NOMO-1 treated with dmso at 0.1 percent for 144 hours (cell line): ENCODE measurements at regions not wholly inside any gene's neighbourhood (a gene's known extent, or its start where the extent isn't known, plus 50 kb on each side); places are given as distances from the start of the nearest gene placed in this dataset.

ENCODE experiments used
- DNase-seq: peaks from one replicate; lab custom pipeline; 2025; ENCODE audit not compliant: unreplicated experiment; lab: John Stamatoyannopoulos, UW

DNA sequence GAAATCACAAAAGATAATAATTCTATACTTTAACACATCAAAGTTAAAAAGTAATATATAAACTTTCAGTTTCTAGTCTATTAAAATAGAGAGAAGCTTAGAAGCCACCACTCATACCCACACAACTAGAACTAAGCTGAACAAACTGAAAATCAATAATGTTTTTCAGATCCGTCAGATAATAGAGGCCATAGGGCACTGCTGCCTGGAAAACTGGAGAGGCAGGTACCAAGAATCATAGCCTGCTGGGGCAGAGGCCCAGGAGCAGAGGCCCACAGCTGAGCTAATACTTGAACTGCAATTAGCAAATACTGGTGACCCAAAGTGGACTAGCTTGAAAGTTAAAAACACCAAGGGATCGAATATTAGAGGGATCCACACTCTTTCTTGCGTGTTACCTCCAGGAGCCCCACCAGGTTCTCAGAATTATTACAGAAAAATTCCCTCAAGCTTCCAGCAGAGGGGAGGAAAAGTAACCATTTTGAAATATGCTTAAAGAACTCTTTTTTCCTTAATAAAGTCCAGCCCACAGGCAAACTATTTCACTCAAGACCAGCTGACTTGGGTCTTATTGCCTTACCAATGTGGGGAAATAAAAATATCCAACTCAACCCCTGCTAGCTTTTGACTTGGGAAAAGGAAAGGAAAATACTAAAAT, 774.1 kb upstream of the IGFBP3 start:
- no peak for DNase-seq

DNA sequence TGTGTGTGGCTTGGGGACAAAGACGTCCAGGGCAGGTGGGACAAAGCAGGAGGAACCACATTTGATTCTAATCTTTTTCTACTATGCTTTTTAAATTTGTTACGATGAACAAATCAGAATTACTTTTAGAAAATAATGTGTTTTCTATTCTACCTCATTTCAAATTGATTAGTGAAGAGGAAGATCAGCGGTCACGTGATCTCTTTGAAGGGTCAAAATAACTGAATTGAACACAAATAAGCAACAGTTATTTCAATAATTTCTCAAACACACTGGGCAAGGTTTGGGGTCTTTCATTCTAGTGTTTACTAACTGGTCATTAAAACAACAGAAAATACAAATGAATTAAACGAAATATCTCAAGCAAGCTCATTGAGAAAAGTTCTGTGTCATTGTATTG, 773.0 kb upstream of the IGFBP3 start:
- DNase-seq: no peak

DNA sequence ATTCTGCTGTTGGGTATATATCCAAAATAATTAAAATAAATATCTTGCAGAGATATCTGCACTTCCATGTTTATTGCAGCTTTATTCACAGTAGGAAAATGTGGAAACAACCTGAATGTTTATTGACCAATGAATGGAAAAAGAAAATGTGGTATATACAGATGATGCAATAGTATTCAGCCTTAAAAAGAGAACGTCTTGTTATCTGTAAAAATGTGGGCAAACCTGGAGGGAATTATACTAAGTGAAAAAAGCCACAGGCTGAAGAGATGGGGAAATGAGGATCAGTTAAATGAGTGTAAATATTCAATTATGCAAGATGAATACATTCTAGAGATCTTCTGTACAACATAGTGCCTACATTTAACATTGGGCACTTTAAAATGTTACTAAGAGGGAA, 766.1 kb upstream of the IGFBP3 start:
- no peak for DNase-seq

DNA sequence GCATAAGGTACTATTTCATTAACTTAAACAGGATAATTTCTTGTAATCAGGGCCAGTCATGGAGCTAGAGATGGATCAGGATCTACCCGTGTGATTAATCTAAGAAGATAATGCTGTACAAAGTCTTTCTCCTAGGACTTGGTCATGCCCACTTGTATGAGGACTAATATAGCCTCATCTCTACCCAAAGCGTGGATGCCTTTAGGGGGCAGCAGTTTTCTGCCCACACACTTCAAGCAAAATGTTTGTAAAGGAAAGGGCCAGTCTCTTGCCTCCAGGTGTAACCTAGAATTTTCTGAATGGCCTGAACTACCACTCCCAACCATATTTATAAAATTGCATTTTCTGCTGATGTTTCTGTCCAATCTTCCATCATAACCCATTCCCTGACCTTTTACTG, 764.0 kb upstream of the IGFBP3 start:
- DNase-seq: no peak

DNA sequence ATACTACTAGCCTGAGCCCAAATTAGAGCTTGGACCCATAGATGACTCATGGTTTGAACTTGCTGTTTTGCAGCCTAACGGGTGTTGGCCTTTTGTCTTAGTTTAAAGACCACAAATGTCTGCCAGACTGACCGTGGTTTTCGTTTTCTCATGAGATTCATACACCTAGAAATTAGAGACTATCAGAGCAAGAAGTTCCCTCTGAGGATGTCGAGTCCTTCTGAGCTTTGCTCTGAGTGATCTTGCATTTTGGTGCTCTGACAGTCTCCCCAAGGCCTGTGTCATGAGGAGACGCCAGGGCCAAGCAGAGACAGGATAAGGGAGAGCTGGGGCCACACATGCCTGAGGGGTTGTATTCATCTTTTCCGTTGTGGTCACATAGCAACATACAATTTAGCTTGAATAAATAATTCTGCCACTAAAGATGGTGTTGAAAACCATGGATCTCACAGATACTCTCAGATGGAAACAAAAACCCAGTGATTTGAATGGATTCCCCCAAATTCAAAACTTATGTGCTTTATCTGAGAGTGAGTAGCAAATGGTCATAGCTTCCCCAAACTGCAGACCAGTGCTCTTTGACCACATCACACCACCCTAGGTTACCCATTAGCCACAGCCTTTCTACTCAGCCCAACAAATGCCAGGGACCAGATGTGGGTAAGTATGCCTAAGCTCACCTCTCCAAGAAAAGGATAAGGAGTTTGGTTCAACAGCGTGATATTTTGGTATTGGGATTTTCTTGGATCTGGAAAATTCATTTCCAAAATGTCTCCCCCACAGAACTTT, 762.0 kb upstream of the IGFBP3 start:
- no peak for DNase-seq

DNA sequence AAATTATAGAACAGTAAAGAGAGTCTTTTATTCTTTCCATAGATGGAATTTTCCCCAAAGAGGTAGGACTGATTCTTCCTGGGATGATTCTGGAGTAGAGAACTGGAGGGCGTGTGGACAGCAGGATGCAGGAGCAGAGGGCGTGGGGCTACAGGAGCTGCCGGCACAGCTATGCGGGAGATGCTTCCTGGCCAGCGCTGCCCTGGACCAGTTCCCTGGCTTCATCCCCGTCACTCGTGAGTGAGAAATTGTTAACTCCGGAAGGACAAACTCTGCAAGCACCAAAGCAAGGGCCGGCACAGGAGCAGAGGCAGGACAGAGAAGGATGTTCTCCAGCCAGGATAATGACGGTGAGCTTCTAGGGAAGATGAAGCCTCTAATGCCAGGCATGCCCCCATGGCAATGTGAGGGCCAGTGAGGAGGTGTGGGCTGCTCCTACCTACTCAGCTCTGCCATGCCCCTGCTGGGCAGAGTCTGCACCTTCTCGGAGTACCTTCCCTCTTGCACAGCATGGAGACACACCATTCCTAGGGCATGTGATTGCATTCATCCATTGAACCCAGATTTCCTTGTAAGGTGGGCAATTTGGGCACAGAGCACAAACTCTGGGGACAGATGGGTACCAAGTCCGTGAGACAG, 760.9 kb upstream of the IGFBP3 start:
- DNase-seq: no peak

DNA sequence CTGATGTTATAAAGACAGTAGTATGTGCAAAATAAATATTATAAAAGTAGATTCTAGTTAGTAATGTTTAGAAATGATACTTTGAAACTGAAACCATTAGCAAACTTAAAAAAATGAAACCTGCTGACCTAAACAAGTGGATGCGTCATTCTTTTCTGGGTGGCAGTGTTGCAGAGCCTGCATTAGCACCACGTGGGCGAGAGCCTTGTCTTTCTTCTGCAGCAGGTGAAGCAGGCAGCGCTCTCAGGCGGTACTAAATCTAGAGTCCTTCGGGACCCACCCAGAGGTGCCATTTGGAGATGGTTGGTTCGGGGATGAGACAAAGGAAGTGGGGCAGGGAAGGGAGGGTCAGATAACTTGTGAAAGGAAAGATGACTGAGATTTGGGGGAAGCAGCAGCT, 759.1 kb upstream of the IGFBP3 start:
- DNase-seq: no peak

DNA sequence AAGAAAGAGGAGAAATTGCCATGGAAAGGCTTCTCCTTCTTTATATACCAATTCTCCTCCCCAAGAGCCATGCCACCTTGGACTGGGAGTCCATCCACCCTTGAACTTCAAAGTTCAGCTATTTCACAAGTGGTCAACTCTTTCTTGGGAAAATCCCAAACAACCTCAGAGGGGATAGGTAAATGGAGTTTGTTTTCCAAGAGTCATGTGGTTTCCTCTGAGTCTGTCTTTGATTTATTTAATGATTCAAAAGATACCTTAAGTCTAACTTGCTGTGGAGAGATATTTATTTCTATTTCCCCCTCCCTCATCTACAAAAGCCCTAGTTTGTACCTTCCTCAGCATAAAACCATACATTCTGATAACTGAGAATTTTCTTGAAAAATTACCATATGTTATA, 758.6 kb upstream of the IGFBP3 start:
- no peak for DNase-seq

DNA sequence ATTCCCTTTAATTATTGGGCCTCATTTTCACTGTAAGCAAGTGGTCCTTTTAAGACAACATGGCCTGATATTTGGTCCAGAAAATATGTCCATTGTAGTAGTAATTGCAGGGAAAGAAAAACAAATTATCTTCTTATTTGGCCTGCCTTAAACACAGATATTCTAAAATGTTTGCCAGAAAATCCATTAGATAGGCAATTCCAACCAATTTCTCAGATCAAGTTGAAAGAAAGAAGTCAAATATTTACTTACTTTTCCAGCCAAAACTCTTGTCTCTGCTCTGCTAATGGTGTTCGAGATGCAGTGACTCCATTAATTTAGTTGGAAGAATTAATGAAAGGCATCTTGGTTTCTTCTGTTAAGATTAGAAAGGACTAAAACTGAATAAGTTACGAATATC, 757.3 kb upstream of the IGFBP3 start:
- no peak for DNase-seq

DNA sequence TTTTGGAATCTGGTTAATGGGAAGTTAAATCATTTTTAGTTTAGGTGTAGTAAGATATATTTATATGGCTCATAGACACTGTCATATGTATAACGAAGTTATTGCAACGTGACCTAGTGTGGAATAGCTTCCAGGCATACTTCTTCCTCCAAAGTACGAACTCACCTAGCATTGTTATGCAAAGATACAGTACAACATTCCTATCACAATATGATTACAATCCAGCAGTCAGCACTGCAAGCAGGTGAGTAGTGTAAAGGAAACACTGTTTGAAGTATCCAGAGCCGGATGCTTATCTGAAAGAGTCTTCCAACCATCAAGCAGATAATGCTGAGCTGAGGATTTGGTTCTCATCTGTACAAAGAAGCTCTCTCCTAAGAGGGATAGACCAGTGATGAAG, 754.4 kb upstream of the IGFBP3 start:
- DNase-seq: no peak

DNA sequence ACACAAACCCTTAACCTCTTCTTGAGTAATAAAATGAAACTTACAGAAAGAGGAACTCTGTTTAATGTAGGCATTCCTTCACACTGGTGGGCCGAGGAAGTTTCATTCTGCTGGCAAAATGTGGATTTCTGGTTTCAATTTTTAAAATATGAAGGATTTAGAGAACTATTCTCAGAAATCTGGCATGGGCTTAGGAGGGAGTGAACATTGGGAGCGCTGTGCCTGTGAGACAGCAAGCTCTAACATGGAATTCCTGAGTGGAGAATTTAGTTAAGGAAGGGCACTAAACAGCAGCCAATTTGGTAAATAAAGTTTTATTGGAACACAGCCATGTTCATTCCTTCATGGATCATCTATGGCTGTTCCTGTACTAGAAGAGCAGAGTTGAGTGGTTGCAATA, 751.8 kb upstream of the IGFBP3 start:
- DNase-seq: no peak

DNA sequence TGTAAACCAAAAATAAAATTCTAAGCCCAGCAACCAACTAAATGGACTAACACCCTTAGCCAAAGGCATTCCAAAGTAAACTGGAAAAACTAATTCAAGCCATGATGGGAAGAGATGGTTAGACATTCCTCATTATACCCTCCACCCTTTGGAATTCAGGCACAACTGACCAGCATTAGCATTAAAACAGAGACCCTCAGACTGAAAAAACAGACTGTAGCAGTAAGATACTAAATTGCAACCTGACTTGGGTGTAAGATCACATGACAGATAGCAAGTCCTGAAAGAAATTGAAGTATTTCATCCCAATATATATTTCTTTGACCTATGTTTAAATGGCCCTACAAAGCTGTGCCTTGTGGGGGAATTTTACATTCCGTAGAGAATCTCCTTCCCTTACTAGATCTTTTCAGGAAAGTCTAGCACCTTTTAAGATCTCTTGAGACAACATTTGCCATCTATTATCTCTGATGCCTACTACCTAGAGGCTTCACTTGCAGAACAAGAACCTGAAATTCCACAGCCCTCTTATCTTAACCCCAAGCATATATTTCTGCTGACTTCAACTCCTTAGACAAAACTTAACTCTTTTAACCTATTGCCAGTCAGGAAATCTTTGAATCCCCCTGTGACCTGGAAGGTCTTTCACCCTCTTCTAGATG, 750.2 kb upstream of the IGFBP3 start:
- no peak for DNase-seq

DNA sequence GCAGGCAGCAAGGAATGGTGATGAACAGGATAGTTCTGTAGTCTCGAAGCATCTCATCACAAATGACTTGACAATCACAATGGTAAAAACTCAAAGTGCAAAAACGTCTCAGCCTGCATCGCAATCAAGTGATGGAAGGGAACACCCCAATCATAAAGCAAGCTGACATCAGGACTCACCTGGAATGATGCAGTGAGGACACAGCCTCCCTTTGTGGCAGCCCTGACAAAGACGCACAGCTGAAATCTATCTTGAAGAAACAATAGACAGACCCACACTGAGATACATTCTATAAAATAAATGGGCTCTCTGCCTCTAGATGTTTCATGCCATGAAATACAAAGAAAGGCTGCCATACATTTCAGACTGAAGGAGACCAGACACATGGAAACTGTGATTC, 748.0 kb upstream of the IGFBP3 start:
- DNase-seq: no peak

DNA sequence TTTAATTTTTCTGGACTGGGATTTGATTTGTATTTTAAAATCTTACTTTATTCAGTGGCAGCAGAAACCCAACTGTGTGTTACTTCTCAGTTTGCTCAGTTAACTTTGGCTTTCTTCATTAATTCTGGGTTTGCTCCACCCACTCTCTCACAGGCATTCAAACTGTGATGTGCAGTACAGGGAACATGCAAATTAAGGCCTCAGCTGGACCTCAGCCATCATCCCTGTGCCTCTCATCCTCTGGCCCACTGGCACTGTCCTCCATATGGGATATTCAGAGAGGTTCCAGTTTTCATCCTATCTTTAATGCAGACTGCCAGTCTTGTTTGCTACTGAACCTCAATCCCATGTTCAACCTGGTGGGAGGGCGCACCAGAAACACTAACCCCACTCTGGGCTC, 743.4 kb upstream of the IGFBP3 start:
- no peak for DNase-seq

DNA sequence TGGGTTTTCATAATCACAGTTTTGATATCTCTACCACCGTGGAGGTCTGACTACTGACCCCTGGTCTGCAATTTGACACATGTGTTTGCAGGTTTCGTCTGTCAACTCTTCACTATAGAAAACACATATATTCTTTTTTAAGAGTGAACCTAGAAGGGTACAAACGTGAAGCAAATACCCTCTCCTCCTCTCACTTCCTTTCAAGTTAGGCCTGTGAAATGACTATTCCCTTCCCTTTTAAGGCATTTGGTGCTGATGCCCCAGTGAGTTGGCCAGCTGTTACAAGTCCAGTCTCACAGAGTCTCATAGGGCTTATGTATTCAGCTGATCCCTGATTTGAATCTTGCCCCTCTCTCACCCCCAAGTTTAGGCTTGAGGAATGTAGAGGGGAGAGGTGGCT, 742.0 kb upstream of the IGFBP3 start:
- DNase-seq: no peak

DNA sequence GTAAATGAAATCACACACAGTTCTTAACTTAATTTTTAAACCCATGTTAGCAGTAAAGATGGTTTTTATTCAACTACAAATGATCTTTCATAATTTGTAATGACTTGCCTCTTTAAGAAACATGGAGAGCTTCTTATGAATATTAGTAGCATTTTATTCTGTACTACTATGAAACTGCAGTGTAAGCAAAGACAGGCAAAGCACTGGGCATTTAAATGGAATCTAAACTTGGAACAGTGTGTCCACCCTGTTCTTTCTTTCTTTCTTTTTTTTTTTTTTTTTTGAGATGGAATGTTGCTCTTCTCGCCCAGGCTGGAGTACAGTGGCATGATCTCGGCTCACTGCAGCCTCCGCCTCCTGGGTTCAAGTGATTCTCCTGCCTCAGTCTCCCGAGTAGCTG, 740.4 kb upstream of the IGFBP3 start:
- no peak for DNase-seq

DNA sequence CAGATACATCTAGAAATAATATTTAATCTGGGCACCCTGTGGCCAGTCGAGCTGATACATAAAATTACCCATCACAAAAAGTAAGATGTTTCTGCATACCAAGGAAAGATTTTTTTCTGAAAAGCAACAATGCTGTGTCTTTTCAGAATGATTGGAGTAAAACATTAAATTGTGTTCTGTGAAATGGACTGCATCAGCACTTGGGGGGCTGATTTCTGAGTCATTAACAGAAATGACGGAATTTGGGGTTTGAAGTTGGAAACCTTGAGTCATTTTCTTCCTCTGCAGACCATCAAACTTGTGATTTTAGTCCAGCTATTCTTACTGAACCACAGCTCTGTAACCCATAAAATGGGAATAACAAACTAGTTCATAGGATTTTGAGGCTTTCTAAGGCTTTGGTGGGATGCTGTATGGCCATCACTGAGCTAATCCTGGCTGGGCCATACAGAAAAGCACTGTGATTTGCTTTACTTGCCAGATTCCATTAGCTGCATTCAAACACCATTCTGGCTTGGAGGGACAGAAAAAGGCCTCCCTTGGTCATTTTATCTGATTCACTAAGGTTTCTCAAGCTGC, 739.4 kb upstream of the IGFBP3 start:
- DNase-seq: no peak

DNA sequence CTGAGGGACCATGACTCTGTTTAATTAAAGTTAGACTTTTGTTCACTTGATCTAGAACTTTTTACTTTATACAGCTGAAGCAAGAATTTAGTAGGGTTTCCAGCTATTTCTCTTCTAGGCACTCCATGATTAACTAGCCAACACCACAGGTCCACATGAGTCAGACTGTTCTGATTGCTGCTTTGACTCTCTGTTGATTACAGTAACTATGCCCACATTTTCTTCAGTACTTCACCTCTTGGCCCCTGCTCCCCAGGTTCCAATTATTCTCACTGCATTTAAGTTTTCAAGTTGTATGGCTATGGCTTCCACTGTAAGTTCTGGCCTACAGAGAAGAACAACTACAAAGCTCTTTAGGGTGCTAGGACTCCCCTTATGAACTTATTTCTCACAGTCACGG, 737.2 kb upstream of the IGFBP3 start:
- no peak for DNase-seq

DNA sequence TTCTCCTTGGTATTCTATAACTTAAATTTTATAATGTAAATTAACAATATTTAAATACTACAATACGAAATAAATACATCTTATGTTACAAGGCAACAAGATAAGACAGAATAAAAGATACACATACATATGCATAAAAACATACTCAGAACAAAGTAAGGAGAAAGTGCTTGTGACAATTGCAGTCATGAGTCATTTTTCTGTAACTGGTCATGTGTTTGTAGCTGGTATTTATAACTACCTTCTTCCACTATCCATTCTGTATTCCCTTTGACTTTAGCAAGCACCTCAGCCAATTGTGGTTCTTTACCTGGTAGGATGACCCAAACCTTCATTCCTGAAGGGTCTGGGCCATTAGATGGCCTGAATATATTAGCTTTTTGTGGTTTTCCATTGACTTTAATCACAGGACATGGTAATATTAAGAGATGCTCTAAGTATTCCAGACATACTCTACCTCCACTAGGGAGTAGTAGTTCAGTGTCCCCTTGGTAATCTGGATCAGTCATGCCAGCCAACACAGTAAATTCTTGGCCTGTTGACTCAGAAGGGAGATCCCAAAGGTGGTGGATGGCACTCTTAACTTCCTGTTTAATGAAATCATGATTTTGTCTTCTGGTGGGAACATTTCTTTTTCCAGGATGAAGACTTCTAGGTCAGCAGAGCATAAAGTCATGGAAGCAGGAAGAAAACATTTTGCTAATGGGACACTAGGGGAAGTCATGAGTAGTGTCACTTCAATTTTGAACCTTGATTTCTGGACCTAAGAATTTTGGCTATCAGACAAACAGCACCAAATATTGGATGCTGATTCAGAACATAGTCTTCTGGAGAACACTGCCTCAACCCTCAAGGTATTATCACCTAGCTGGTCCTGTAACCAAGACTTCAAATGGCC, 733.7 kb upstream of the IGFBP3 start:
- DNase-seq: no peak

DNA sequence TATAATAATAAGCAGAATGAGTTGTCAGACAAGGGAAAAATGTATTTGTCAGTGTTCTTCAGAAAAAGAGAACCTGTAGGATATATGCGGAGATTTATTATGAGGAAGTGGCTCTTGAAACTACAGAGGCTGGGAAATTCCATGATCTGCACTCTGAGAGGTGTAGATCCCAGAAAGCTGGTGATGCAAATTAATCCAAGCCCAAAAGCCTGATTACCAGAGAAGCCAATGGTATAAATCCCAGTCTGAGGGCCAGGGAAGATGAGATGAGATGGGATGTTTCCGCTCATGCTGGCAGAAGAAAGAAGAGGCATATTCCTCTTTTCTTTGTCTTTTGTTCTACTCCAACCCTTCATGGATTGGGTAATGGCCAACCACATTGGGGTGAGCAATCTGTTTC, 732.8 kb upstream of the IGFBP3 start:
- DNase-seq: no peak

DNA sequence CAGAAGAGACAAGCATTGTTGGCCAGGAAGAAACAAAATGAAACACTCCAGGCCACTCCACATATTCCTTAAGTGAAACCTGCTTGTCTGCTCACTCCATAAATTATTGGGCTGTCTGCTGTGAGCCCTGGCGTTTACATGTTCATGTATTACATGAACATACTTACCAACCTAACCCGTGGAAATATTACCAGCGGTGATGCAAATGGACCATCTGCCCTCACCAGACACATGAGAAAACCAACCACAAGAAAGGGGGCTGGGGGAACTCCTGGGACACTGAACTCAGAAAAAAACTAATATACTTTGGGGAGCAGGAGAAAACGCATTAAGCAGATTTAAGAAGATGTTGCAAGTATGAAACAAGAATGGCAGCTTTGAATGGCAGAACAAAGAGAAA, 731.2 kb upstream of the IGFBP3 start:
- DNase-seq: no peak
